ENCODE measurements at regions not wholly inside any gene's neighbourhood (a gene's known extent, or its start where the extent isn't known, plus 50 kb on each side); places are given as distances from the start of the nearest gene placed in this dataset.

GRCh38 chr2:72008608-72009007 lies 139.1 kb downstream of the CYP26B1 start:
- TF ChIP-seq EZH2 (IDR thresholded peaks at IDR 0.05; ENCODE audit: borderline replicate concordance, low read depth, low read length, poor library complexity, severe bottlenecking) (no peak), CTCF (conservative IDR thresholded peaks at IDR 0.05; ENCODE audit: low read depth, low read length) (no peak)

Measured in A673 (cell line).